ENCODE measurements at regions not wholly inside any gene's neighbourhood (a gene's known extent, or its start where the extent isn't known, plus 50 kb on each side); places are given as distances from the start of the nearest gene placed in this dataset.

- TF ChIP-seq CTCF (IDR thresholded peaks at IDR 0.05) (no peak), POLR2A (IDR thresholded peaks at IDR 0.05) (no peak), POLR2AphosphoS5 (IDR thresholded peaks at IDR 0.05) (no peak)
These were observed 176.7 kb downstream of the SOX11 start for GRCh38 chr2:5868931-5869330.
